WTC11 (cell line): ENCODE measurements at regions not wholly inside any gene's neighbourhood (a gene's known extent, or its start where the extent isn't known, plus 50 kb on each side); places are given as distances from the start of the nearest gene placed in this dataset.

ENCODE experiments used
- ATAC-seq: fragments of 200-7000 bp; cut with Tn5 transposase; 2 replicates; pipeline ENCODE4 v1.10.0; 2021; ENCODE audit warnings: mild to moderate bottlenecking, moderate library complexity
- CTCF ChIA-PET: fragments of 300-600 bp; sonication (Branson Sonifier 250); formaldehyde crosslinking; loops from one replicate; lab custom pipeline; 2021; ENCODE audit warnings: antibody characterized with exemption; lab: Charles Lee
- POLR2A ChIA-PET: fragments of 350-600 bp; sonication (Branson Sonifier 250); formaldehyde crosslinking; loops from one replicate; lab custom pipeline; 2021; ENCODE audit warnings: antibody characterized with exemption; lab: Charles Lee
- DNase-seq: peaks from one replicate; pipeline ENCODE4 v3.0.0; 2021; ENCODE audit warnings: low spot score
- H3K27ac Mint-ChIP-seq: 2 replicates; pipeline ENCODE4 v1.8.0; 2021; ENCODE audit warnings: mixed read lengths
- H3K27me3 Mint-ChIP-seq: 2 replicates; pipeline ENCODE4 v1.8.0; 2021; ENCODE audit warnings: low read depth, mild to moderate bottlenecking, moderate library complexity, mixed read lengths
- H3K36me3 Mint-ChIP-seq: 2 replicates; pipeline ENCODE4 v1.8.0; 2021; ENCODE audit warnings: mixed read lengths
- H3K4me1 Mint-ChIP-seq: 2 replicates; pipeline ENCODE4 v1.8.0; 2022; ENCODE audit warnings: mixed read lengths
- H3K4me3 Mint-ChIP-seq: 2 replicates; pipeline ENCODE4 v1.8.0; 2021; ENCODE audit warnings: mild to moderate bottlenecking, moderate library complexity, mixed read lengths
- H3K9me3 Mint-ChIP-seq: 2 replicates; pipeline ENCODE4 v1.8.0; 2021; ENCODE audit warnings: mixed read lengths
- ATF1 ChIP-seq: sonication (generic); formaldehyde crosslinking; IDR thresholded peaks from 2 replicates; pipeline ENCODE4 v1.8.1; 2023; ENCODE audit warnings: mild to moderate bottlenecking, moderate library complexity, missing genetic modification reagents
- CREB1 ChIP-seq: sonication (generic); formaldehyde crosslinking; IDR thresholded peaks from 2 replicates; pipeline ENCODE4 v1.8.0; 2023; ENCODE audit warnings: mild to moderate bottlenecking, missing genetic modification reagents
- CREM ChIP-seq: sonication (generic); formaldehyde crosslinking; IDR thresholded peaks from 2 replicates; pipeline ENCODE4 v1.8.1; 2022; ENCODE audit warnings: mild to moderate bottlenecking, missing genetic modification reagents, moderate library complexity
- FOXJ3 ChIP-seq: sonication (generic); formaldehyde crosslinking; IDR thresholded peaks from 2 replicates; pipeline ENCODE4 v1.9.0; 2021; ENCODE audit warnings: missing genetic modification reagents, mild to moderate bottlenecking, borderline replicate concordance
- FOXK1 ChIP-seq: sonication (generic); formaldehyde crosslinking; IDR thresholded peaks from 2 replicates; pipeline ENCODE4 v1.8.0; 2022; ENCODE audit warnings: mild to moderate bottlenecking, moderate library complexity, missing genetic modification reagents
- GTF2I ChIP-seq: fragments of 250-450 bp; sonication (Bioruptor Pico); conservative IDR thresholded peaks from 2 replicates; pipeline ENCODE4 v1.4.0; 2021; ENCODE audit warnings: mild to moderate bottlenecking
- NFYB ChIP-seq: sonication (generic); formaldehyde crosslinking; conservative IDR thresholded peaks from 2 replicates; pipeline ENCODE4 v1.8.0; 2022; ENCODE audit warnings: low read depth, missing genetic modification reagents
- NR1H2 ChIP-seq: sonication (generic); formaldehyde crosslinking; IDR thresholded peaks from 2 replicates; pipeline ENCODE4 v1.9.0; 2021; ENCODE audit warnings: mild to moderate bottlenecking, moderate library complexity, missing genetic modification reagents
- SOX15 ChIP-seq: fragments of 250-450 bp; sonication (Bioruptor Pico); IDR thresholded peaks from 2 replicates; pipeline ENCODE4 v1.9.0; 2021; ENCODE audit warnings: mild to moderate bottlenecking
- ZNF423 ChIP-seq: fragments of 250-450 bp; sonication (Bioruptor Pico); IDR thresholded peaks from 2 replicates; pipeline ENCODE4 v2.1.2; 2022; ENCODE audit warnings: mild to moderate bottlenecking, moderate library complexity
- ZNF671 ChIP-seq: fragments of 250-450 bp; sonication (Bioruptor Pico); IDR thresholded peaks from 2 replicates; pipeline ENCODE4 v1.8.0; 2021; ENCODE audit warnings: mild to moderate bottlenecking
- TF ChIP-seq, protein P1 (sequence below): fragments of 250-450 bp; sonication (Bioruptor Pico); IDR thresholded peaks from 2 replicates; pipeline ENCODE4 v1.9.0; 2021; ENCODE audit warnings: mild to moderate bottlenecking, borderline replicate concordance
- TF ChIP-seq, protein P2 (sequence below): fragments of 250-450 bp; sonication (Bioruptor Pico); conservative IDR thresholded peaks from 2 replicates; pipeline ENCODE4 v1.9.0; 2021; ENCODE audit warnings: mild to moderate bottlenecking
- TF ChIP-seq, protein P3 (sequence below): sonication (generic); formaldehyde crosslinking; IDR thresholded peaks from 2 replicates; pipeline ENCODE4 v1.8.1; 2023; ENCODE audit warnings: mild to moderate bottlenecking, missing genetic modification reagents
- TF ChIP-seq, protein P4 (sequence below): sonication (generic); formaldehyde crosslinking; IDR thresholded peaks from 2 replicates; pipeline ENCODE4 v1.8.1; 2022; ENCODE audit warnings: missing genetic modification reagents, borderline replicate concordance
- TF ChIP-seq, protein P5 (sequence below): sonication (generic); formaldehyde crosslinking; IDR thresholded peaks from 2 replicates; pipeline ENCODE4 v1.8.1; 2023; ENCODE audit warnings: mild to moderate bottlenecking, missing genetic modification reagents, moderate library complexity
- TF ChIP-seq, protein P6 (sequence below): sonication (generic); formaldehyde crosslinking; IDR thresholded peaks from 2 replicates; pipeline ENCODE4 v1.8.0; 2022; ENCODE audit warnings: mild to moderate bottlenecking, missing genetic modification reagents
- TF ChIP-seq, protein P7 (sequence below): sonication (generic); formaldehyde crosslinking; IDR thresholded peaks from 2 replicates; pipeline ENCODE4 v1.8.0; 2022; ENCODE audit warnings: mild to moderate bottlenecking, missing genetic modification reagents
- TF ChIP-seq, protein P8 (sequence below): sonication (generic); formaldehyde crosslinking; IDR thresholded peaks from 2 replicates; pipeline ENCODE4 v1.8.0; 2023; ENCODE audit warnings: missing genetic modification reagents

DNA sequence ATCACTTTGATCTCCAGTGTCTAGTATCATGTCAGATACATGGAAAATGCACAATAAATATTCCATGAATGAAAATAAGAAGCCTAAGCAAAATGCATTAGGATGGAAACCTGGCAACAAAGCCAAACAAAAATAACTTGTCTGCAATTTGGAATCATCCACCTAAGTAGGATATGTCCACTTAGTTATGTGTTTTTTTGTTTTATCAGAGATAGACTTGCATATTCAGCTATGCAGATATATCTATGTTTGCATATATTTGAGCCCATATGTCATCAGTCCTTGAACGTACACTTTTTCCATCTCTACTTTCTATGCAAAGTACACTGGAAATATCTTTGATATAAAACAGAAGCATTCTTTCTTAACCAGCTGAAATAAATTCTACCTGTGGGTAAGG lies 707.1 kb downstream of the EFNA5 start:
- H3K36me3 Mint-ChIP-seq, result peaks cover 38% of the 10 kb centered on the region
- ChIA-PET CTCF (no interaction called here), POLR2A (no interaction called here)
- no peaks in the 10 kb centered on the region for H3K27me3 Mint-ChIP-seq
- H3K27ac Mint-ChIP-seq, result no peak overlapping the region
- TF ChIP-seq, protein P1, sequence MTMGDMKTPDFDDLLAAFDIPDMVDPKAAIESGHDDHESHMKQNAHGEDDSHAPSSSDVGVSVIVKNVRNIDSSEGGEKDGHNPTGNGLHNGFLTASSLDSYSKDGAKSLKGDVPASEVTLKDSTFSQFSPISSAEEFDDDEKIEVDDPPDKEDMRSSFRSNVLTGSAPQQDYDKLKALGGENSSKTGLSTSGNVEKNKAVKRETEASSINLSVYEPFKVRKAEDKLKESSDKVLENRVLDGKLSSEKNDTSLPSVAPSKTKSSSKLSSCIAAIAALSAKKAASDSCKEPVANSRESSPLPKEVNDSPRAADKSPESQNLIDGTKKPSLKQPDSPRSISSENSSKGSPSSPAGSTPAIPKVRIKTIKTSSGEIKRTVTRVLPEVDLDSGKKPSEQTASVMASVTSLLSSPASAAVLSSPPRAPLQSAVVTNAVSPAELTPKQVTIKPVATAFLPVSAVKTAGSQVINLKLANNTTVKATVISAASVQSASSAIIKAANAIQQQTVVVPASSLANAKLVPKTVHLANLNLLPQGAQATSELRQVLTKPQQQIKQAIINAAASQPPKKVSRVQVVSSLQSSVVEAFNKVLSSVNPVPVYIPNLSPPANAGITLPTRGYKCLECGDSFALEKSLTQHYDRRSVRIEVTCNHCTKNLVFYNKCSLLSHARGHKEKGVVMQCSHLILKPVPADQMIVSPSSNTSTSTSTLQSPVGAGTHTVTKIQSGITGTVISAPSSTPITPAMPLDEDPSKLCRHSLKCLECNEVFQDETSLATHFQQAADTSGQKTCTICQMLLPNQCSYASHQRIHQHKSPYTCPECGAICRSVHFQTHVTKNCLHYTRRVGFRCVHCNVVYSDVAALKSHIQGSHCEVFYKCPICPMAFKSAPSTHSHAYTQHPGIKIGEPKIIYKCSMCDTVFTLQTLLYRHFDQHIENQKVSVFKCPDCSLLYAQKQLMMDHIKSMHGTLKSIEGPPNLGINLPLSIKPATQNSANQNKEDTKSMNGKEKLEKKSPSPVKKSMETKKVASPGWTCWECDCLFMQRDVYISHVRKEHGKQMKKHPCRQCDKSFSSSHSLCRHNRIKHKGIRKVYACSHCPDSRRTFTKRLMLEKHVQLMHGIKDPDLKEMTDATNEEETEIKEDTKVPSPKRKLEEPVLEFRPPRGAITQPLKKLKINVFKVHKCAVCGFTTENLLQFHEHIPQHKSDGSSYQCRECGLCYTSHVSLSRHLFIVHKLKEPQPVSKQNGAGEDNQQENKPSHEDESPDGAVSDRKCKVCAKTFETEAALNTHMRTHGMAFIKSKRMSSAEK (CRISPR knock-in tag), result no peak
- no peak for TF ChIP-seq CREB1 (CRISPR knock-in tag)
- no peak for TF ChIP-seq GTF2I (CRISPR knock-in tag)
- TF ChIP-seq FOXK1, result no peak
- TF ChIP-seq, protein P2, sequence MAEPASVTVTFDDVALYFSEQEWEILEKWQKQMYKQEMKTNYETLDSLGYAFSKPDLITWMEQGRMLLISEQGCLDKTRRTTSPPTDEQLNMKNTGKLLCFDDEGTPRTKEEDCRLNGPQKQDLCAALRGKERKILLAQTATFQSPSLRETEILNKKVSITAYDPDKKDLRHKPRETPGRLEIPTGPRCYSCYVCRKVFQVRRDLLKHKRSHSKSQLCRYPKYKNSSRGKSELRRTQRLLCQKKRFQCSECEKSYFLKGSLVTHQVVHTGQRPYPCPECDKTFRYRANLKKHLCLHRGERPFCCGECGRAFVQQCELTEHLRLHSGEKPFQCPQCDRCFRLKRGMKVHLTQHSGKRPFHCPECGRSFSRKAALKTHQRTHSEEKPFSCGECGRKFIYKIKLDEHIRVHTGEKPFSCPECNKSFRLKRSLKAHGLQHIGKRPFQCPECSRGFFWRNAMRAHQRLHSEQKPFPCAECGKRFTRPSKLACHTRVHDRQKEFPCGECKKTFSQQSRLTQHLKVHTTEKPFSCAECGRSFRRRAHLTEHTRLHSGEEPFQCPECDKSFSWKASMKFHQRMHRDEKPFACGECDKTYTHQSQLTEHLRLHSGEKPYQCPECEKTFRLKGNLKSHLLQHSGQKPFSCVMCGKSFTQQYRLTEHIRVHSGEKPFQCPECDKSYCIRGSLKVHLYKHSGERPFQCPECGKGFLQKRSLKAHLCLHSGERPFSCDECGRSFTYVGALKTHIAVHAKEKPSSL (CRISPR knock-in tag), result no peak
- TF ChIP-seq NR1H2 (CRISPR knock-in tag), result no peak
- no peak for TF ChIP-seq CREM (CRISPR knock-in tag)
- TF ChIP-seq SOX15 (CRISPR knock-in tag), result no peak
- TF ChIP-seq, protein P3, sequence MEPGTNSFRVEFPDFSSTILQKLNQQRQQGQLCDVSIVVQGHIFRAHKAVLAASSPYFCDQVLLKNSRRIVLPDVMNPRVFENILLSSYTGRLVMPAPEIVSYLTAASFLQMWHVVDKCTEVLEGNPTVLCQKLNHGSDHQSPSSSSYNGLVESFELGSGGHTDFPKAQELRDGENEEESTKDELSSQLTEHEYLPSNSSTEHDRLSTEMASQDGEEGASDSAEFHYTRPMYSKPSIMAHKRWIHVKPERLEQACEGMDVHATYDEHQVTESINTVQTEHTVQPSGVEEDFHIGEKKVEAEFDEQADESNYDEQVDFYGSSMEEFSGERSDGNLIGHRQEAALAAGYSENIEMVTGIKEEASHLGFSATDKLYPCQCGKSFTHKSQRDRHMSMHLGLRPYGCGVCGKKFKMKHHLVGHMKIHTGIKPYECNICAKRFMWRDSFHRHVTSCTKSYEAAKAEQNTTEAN, result no peak
- no peak for TF ChIP-seq FOXJ3 (CRISPR knock-in tag)
- TF ChIP-seq, protein P4, sequence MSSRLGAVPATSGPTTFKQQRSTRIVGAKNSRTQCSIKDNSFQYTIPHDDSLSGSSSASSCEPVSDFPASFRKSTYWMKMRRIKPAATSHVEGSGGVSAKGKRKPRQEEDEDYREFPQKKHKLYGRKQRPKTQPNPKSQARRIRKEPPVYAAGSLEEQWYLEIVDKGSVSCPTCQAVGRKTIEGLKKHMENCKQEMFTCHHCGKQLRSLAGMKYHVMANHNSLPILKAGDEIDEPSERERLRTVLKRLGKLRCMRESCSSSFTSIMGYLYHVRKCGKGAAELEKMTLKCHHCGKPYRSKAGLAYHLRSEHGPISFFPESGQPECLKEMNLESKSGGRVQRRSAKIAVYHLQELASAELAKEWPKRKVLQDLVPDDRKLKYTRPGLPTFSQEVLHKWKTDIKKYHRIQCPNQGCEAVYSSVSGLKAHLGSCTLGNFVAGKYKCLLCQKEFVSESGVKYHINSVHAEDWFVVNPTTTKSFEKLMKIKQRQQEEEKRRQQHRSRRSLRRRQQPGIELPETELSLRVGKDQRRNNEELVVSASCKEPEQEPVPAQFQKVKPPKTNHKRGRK (CRISPR knock-in tag), result no peak
- TF ChIP-seq, protein P5, sequence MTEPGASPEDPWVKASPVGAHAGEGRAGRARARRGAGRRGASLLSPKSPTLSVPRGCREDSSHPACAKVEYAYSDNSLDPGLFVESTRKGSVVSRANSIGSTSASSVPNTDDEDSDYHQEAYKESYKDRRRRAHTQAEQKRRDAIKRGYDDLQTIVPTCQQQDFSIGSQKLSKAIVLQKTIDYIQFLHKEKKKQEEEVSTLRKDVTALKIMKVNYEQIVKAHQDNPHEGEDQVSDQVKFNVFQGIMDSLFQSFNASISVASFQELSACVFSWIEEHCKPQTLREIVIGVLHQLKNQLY (CRISPR knock-in tag), result no peak
- TF ChIP-seq, protein P6, sequence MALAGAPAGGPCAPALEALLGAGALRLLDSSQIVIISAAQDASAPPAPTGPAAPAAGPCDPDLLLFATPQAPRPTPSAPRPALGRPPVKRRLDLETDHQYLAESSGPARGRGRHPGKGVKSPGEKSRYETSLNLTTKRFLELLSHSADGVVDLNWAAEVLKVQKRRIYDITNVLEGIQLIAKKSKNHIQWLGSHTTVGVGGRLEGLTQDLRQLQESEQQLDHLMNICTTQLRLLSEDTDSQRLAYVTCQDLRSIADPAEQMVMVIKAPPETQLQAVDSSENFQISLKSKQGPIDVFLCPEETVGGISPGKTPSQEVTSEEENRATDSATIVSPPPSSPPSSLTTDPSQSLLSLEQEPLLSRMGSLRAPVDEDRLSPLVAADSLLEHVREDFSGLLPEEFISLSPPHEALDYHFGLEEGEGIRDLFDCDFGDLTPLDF, result no peak
- TF ChIP-seq, protein P7, sequence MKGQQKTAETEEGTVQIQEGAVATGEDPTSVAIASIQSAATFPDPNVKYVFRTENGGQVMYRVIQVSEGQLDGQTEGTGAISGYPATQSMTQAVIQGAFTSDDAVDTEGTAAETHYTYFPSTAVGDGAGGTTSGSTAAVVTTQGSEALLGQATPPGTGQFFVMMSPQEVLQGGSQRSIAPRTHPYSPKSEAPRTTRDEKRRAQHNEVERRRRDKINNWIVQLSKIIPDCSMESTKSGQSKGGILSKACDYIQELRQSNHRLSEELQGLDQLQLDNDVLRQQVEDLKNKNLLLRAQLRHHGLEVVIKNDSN (CRISPR knock-in tag), result no peak
- TF ChIP-seq, protein P8, sequence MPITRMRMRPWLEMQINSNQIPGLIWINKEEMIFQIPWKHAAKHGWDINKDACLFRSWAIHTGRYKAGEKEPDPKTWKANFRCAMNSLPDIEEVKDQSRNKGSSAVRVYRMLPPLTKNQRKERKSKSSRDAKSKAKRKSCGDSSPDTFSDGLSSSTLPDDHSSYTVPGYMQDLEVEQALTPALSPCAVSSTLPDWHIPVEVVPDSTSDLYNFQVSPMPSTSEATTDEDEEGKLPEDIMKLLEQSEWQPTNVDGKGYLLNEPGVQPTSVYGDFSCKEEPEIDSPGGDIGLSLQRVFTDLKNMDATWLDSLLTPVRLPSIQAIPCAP (CRISPR knock-in tag), result no peak
- TF ChIP-seq NFYB, result no peak
- no peak for TF ChIP-seq ZNF671 (CRISPR knock-in tag)
- TF ChIP-seq ATF1 (CRISPR knock-in tag), result no peak
- no peak for TF ChIP-seq ZNF423 (CRISPR knock-in tag)
- no peak overlapping the region for H3K4me3 Mint-ChIP-seq
- no peak for ATAC-seq
- H3K9me3 Mint-ChIP-seq, result peaks cover 19% of the 10 kb centered on the region
- DNase-seq, result no peak
- H3K4me1 Mint-ChIP-seq, result peaks cover 10% of the 10 kb centered on the region
